H1 (cell line): ENCODE measurements at regions not wholly inside any gene's neighbourhood (a gene's known extent, or its start where the extent isn't known, plus 50 kb on each side); places are given as distances from the start of the nearest gene placed in this dataset.
A peak's percentile ranks its signal among the peaks of the same experiment; 100 is the strongest.

Experiments used
- CTCF ChIA-PET: fragments of 300-600 bp; sonication (Branson Sonifier 250); formaldehyde crosslinking; loops from one replicate; lab custom pipeline; 2021; ENCODE audit not compliant: partially characterized antibody; lab: Charles Lee
- POLR2A ChIA-PET: fragments of 300-600 bp; sonication (Branson Sonifier 250); formaldehyde crosslinking; loops from one replicate; lab custom pipeline; 2021; ENCODE audit warnings: inconsistent platforms; ENCODE audit not compliant: partially characterized antibody; lab: Charles Lee
- DNase-seq, 2 experiments: peaks; one replicate each; pipeline versions ENCODE4 v3.0.0 to v3.0.0-alpha.2; 2010 to 2022; ENCODE audit warnings: low spot score in 2 of 2, low read depth in 1 of 2, mixed read lengths in 1 of 2
- FAIRE-seq: peaks from 2 replicates; lab custom pipeline; 2011; peaks lifted over from hg19 to GRCh38; lab: Jason Lieb, UNC
- H2AFZ ChIP-seq: 2 replicates; pipeline ENCODE4 v1.8.1; 2012; ENCODE audit warnings: low read length, inconsistent platforms
- H2AK5ac ChIP-seq: 2 replicates; pipeline ENCODE4 v1.6.1; 2013; ENCODE audit warnings: low read depth, low read length
- H2BK120ac ChIP-seq: replicated peaks from 2 replicates; pipeline ENCODE3; 2013; ENCODE audit warnings: low read depth, low read length, inconsistent platforms
- H2BK12ac ChIP-seq: 2 replicates; pipeline ENCODE4 v1.6.1; 2013; ENCODE audit warnings: low read depth, low read length
- H2BK15ac ChIP-seq: 2 replicates; pipeline ENCODE4 v1.6.1; 2013; ENCODE audit warnings: low read length
- H2BK20ac ChIP-seq: 2 replicates; pipeline ENCODE4 v1.6.1; 2013; ENCODE audit warnings: low read length
- H2BK5ac ChIP-seq: 2 replicates; pipeline ENCODE4 v1.6.1; 2013; ENCODE audit warnings: low read depth, low read length
- H3K14ac ChIP-seq: 2 replicates; pipeline ENCODE4 v1.6.1; 2013; ENCODE audit warnings: inconsistent platforms; ENCODE audit not compliant: insufficient read length
- H3K18ac ChIP-seq: 2 replicates; pipeline ENCODE4 v1.6.1; 2013; ENCODE audit warnings: low read length; ENCODE audit errors: extremely low read depth
- H3K23ac ChIP-seq: 2 replicates; pipeline ENCODE4 v1.6.1; 2013; ENCODE audit warnings: inconsistent platforms; ENCODE audit not compliant: insufficient read length
- H3K23me2 ChIP-seq: 2 replicates; pipeline ENCODE4 v1.6.1; 2013; ENCODE audit warnings: low read depth, low read length
- H3K27ac ChIP-seq: 2 replicates; pipeline ENCODE4 v1.6.1; 2011; ENCODE audit warnings: low read depth, low read length, inconsistent platforms
- H3K27me3 ChIP-seq, 4 experiments: replicated peaks in 1 of 4; 1 replicate in 1 of 4; 2 replicates in 3 of 4; pipeline versions ENCODE4 v1.6.1 to v1.8.1; 2011 to 2013; ENCODE audit warnings: low read length in 3 of 4, mild to moderate bottlenecking in 3 of 4, inconsistent platforms in 2 of 4, mixed read lengths in 2 of 4, moderate library complexity in 1 of 4; ENCODE audit not compliant: control insufficient read depth in 3 of 4, insufficient read depth in 3 of 4; ENCODE audit errors: extremely low read depth in 1 of 4
- H3K36me3 ChIP-seq, 4 experiments: 2 replicates each; pipeline versions ENCODE4 v1.6.1 to v1.8.1; 2011 to 2013; ENCODE audit warnings: mild to moderate bottlenecking in 4 of 4, low read length in 3 of 4, moderate library complexity in 2 of 4, control low read depth in 1 of 4, inconsistent platforms in 1 of 4; ENCODE audit not compliant: insufficient read depth in 4 of 4, control insufficient read depth in 2 of 4
- H3K4ac ChIP-seq: replicated peaks from 2 replicates; pipeline ENCODE3; 2013; ENCODE audit warnings: low read length, low read depth, mixed read lengths, inconsistent platforms; ENCODE audit not compliant: insufficient read length
- H3K4me1 ChIP-seq, 4 experiments: replicated peaks in 1 of 4; 1 replicate in 1 of 4; 2 replicates in 3 of 4; pipeline versions ENCODE4 v1.6.1 to v1.8.1; 2011 to 2013; ENCODE audit warnings: low read length in 3 of 4, inconsistent platforms in 2 of 4, mixed read lengths in 1 of 4; ENCODE audit not compliant: insufficient read depth in 4 of 4, control insufficient read depth in 3 of 4
- H3K4me2 ChIP-seq, 2 experiments: 2 replicates each; pipeline versions ENCODE4 v1.6.1 to v1.8.1; 2011 to 2013; ENCODE audit warnings: low read depth in 2 of 2, low read length in 2 of 2, control low read depth in 1 of 2, inconsistent platforms in 1 of 2, mild to moderate bottlenecking in 1 of 2; ENCODE audit not compliant: insufficient read depth in 1 of 2
- H3K4me3 ChIP-seq, 4 experiments: fragments of 200-600, 300-600 bp in 1 of 4; sonication (generic), shearing (Covaris generic), sonication (Bioruptor Twin) in 1 of 4; 2 replicates each; pipeline versions ENCODE4 v1.5.1 to v1.8.1; 2011 to 2016; ENCODE audit warnings: low read length in 4 of 4, low read depth in 3 of 4, control low read depth in 2 of 4, inconsistent platforms in 2 of 4, mild to moderate bottlenecking in 2 of 4, mixed read lengths in 1 of 4, moderate library complexity in 1 of 4; ENCODE audit not compliant: insufficient read depth in 2 of 4; ENCODE audit errors: extremely low read depth in 1 of 4
- H3K56ac ChIP-seq: replicated peaks from 2 replicates; pipeline ENCODE3; 2013; ENCODE audit warnings: low read depth, mild to moderate bottlenecking, mixed read lengths, low read length, inconsistent platforms; ENCODE audit not compliant: insufficient read length
- H3K79me1 ChIP-seq: 2 replicates; pipeline ENCODE4 v1.6.1; 2013; ENCODE audit warnings: low read depth, low read length, control low read depth
- H3K79me2 ChIP-seq, 2 experiments: 2 replicates each; pipeline versions ENCODE4 v1.6.1 to v1.8.1; 2012 to 2013; ENCODE audit warnings: low read length in 2 of 2, mild to moderate bottlenecking in 2 of 2, inconsistent platforms in 1 of 2; ENCODE audit not compliant: insufficient read depth in 2 of 2, control insufficient read depth in 1 of 2
- H3K9ac ChIP-seq, 4 experiments: replicated peaks in 1 of 4; 1 replicate in 1 of 4; 2 replicates in 3 of 4; pipeline versions ENCODE4 v1.6.1 to v1.8.1; 2011 to 2013; ENCODE audit warnings: low read depth in 3 of 4, low read length in 3 of 4, control low read depth in 2 of 4, mild to moderate bottlenecking in 2 of 4, moderate library complexity in 2 of 4, inconsistent platforms in 1 of 4; ENCODE audit errors: extremely low read depth in 1 of 4
- H3K9me3 ChIP-seq, 2 experiments: 2 replicates each; pipeline versions ENCODE4 v1.6.1 to v1.8.1; 2012 to 2013; ENCODE audit warnings: mild to moderate bottlenecking in 2 of 2, moderate library complexity in 2 of 2, control low read depth in 1 of 2, inconsistent platforms in 1 of 2, low read depth in 1 of 2, low read length in 1 of 2, mixed read lengths in 1 of 2; ENCODE audit not compliant: insufficient read depth in 2 of 2
- H4K20me1 ChIP-seq, 2 experiments: replicated peaks in 1 of 2; 2 replicates each; pipeline versions ENCODE3 to v1.8.1; 2011 to 2013; ENCODE audit warnings: inconsistent platforms in 2 of 2, low read length in 2 of 2, mild to moderate bottlenecking in 1 of 2; ENCODE audit not compliant: insufficient read depth in 2 of 2, control insufficient read depth in 1 of 2
- H4K5ac ChIP-seq: 2 replicates; pipeline ENCODE4 v1.6.1; 2013; ENCODE audit warnings: low read length, low read depth, mixed read lengths, inconsistent platforms; ENCODE audit not compliant: insufficient read length
- H4K8ac ChIP-seq: 2 replicates; pipeline ENCODE4 v1.8.0; 2013; ENCODE audit warnings: mild to moderate bottlenecking, moderate library complexity, low read length, inconsistent platforms; ENCODE audit not compliant: insufficient read depth; ENCODE audit errors: extremely low read depth
- H4K91ac ChIP-seq: replicated peaks from 2 replicates; pipeline ENCODE3; 2013; ENCODE audit warnings: low read length, mixed read lengths, inconsistent platforms; ENCODE audit not compliant: insufficient read length
- ATF2 ChIP-seq: IDR thresholded peaks from 2 replicates; pipeline ENCODE4 v1.6.1; 2012; ENCODE audit warnings: low read length, inconsistent platforms
- BCL11A ChIP-seq, 2 experiments: IDR thresholded peaks; one replicate each; pipeline ENCODE4 v1.6.1; 2011; ENCODE audit warnings: low read depth in 2 of 2, low read length in 2 of 2, mild to moderate bottlenecking in 2 of 2
- JUND ChIP-seq: IDR thresholded peaks from 2 replicates; pipeline ENCODE4 v1.6.1; 2011; ENCODE audit warnings: mild to moderate bottlenecking, improper control_type of control experiment, low read length
- SAP30 ChIP-seq: fragments of 300-600 bp; sonication (generic); IDR thresholded peaks from 2 replicates; pipeline ENCODE4 v1.7.1; 2012; ENCODE audit warnings: low read length, moderate library complexity, mild to moderate bottlenecking, inconsistent platforms; ENCODE audit not compliant: insufficient read depth, insufficient replicate concordance
- TAF1 ChIP-seq: IDR thresholded peaks from 2 replicates; pipeline ENCODE4 v1.6.1; 2011; ENCODE audit warnings: mild to moderate bottlenecking, low read depth, low read length
- TEAD4 ChIP-seq: IDR thresholded peaks from 2 replicates; pipeline ENCODE4 v1.6.1; 2012; ENCODE audit warnings: low read depth, low read length, inconsistent platforms, mixed read lengths
- YY1 ChIP-seq: IDR thresholded peaks from 2 replicates; pipeline ENCODE4 v1.6.1; 2011; ENCODE audit warnings: low read depth, mild to moderate bottlenecking, low read length
- WGBS, 2 experiments: shearing (Covaris generic) in 1 of 2; methylation state at CpG; one replicate each; pipeline versions ENCODE4 v1.1.6 to v1.1.7; 2013 to 2015; ENCODE audit warnings: low lambda C conversion rate in 2 of 2, mixed read lengths in 2 of 2, inconsistent platforms in 1 of 2, low coverage in 1 of 2, missing lambda C conversion rate in 1 of 2; ENCODE audit not compliant: insufficient replicate concordance in 2 of 2, insufficient coverage in 1 of 2, insufficient read length in 1 of 2; ENCODE audit errors: extremely low coverage in 1 of 2, missing lambda C conversion rate in 1 of 2; 5-methylcytosine and 5-hydroxymethylcytosine counted together

GRCh38 chr4:42281324-42282020 is 115.8 kb upstream of the SHISA3 start:
- Histone ChIP-seq H3K23ac (no peak overlapping the region), H3K36me3 (peaks cover 0 to 9% (median 0%) of the 10 kb centered on the region in 4 experiments; a peak in 1 of 8 replicates), H3K79me1 (no peaks in the 10 kb centered on the region), H2AFZ (peak overlapping the region; percentile 14; the same call in 1 of the 2 replicates), H2BK120ac (no peak overlapping the region), H4K20me1 (no peaks in the 10 kb centered on the region), H3K27ac (no peak overlapping the region), H2BK12ac (peak overlapping the region; percentile 69; the same call in 1 of the 2 replicates), H2BK5ac (peak overlapping the region; percentile 53; the same call in 1 of the 2 replicates), H3K4me1 (peaks cover 2 to 4% (median 3%) of the 10 kb centered on the region in 4 experiments; a peak in 5 of 7 replicates), H2AK5ac (no peak overlapping the region), H3K14ac (no peak overlapping the region), H4K91ac (peak overlapping the region; percentile 2), H3K27me3 (no peaks in the 10 kb centered on the region), H3K56ac (no peak overlapping the region), H2BK20ac (peak overlapping the region; percentile 99), H3K23me2 (no peaks in the 10 kb centered on the region), H3K79me2 (no peaks in the 10 kb centered on the region), H3K9ac (no peak overlapping the region), H3K9me3 (no peaks in the 10 kb centered on the region), H3K4ac (peak overlapping the region; percentile 22), H3K4me3 (no peak overlapping the region), H3K18ac (peak overlapping the region; percentile 55; the same call in 1 of the 2 replicates), H4K5ac (no peak overlapping the region), H4K8ac (no peak overlapping the region), H3K4me2 (no peak overlapping the region), H2BK15ac (no peak overlapping the region; the same call in 1 of the 2 replicates)
- peak; percentile 24 for FAIRE-seq
- DNase-seq = no peak
- WGBS, 2 experiments = 69% methylated on average over 9 of the region's 9 CpGs; no CpG with 5 or more reads in 1 of the 2 experiments
- ChIA-PET POLR2A (no interaction called here), CTCF (interaction anchor here (0.6 to 10.0 kb wide), 31 partner anchors 8 to 589 kb away, joined by 3 to 150 read pairs (median 6); partner anchors contain the start of gene SHISA3)
- TF ChIP-seq JUND (no peak), SAP30 (no peak), YY1 (no peak), BCL11A (IDR thresholded peaks at IDR 0.05; ENCODE audit: low read depth in 2 of 2, low read length in 2 of 2) (no peak), TAF1 (no peak), TEAD4 (no peak), ATF2 (no peak)
